MCF 10A (cell line): ENCODE measurements at regions not wholly inside any gene's neighbourhood (a gene's known extent, or its start where the extent isn't known, plus 50 kb on each side); places are given as distances from the start of the nearest gene placed in this dataset.
A peak's percentile ranks its signal among the peaks of the same experiment; 100 is the strongest.

ENCODE experiments used
- BruUV-seq: library from RNA; stranded (reverse); fragments of 400-500 nt; replicated peaks from 2 replicates; lab custom pipeline; 2021; lab: Mats Ljungman, UMichigan
- CTCF ChIA-PET: fragments of 300-600 bp; sonication (Branson Sonifier 250); formaldehyde crosslinking; extraction: SDS; loops from one replicate; lab custom pipeline; 2021; ENCODE audit warnings: antibody characterized with exemption, inconsistent platforms; lab: Yijun Ruan, JAX
- POLR2A ChIA-PET: fragments of 300-600, 350-650 bp; sonication (Branson Sonifier 250); formaldehyde crosslinking; extraction: SDS; loops from one replicate; lab custom pipeline; 2020; ENCODE audit warnings: antibody characterized with exemption, inconsistent platforms; lab: Yijun Ruan, JAX
- DNase-seq: peaks from one replicate; pipeline ENCODE4 v3.0.0-alpha.2; 2018; ENCODE audit not compliant: unreplicated experiment
- H3K27ac Mint-ChIP-seq: one replicate; pipeline ENCODE4 v1.8.0; 2022; ENCODE audit warnings: mild to moderate bottlenecking, low read depth, mixed read lengths; ENCODE audit not compliant: unreplicated experiment
- H3K27me3 Mint-ChIP-seq: one replicate; pipeline ENCODE4 v1.8.0; 2022; ENCODE audit warnings: mixed read lengths; ENCODE audit not compliant: insufficient read depth, unreplicated experiment
- H3K36me3 Mint-ChIP-seq: one replicate; pipeline ENCODE4 v1.8.0; 2022; ENCODE audit warnings: mild to moderate bottlenecking, moderate library complexity, mixed read lengths; ENCODE audit not compliant: insufficient read depth, unreplicated experiment
- H3K4me1 Mint-ChIP-seq: one replicate; pipeline ENCODE4 v1.8.0; 2022; ENCODE audit warnings: mixed read lengths; ENCODE audit not compliant: insufficient read depth, unreplicated experiment
- H3K4me3 Mint-ChIP-seq: one replicate; pipeline ENCODE4 v1.8.0; 2022; ENCODE audit warnings: mild to moderate bottlenecking, moderate library complexity, mixed read lengths; ENCODE audit not compliant: unreplicated experiment
- H3K9me3 Mint-ChIP-seq: one replicate; pipeline ENCODE4 v1.8.0; 2022; ENCODE audit warnings: mixed read lengths; ENCODE audit not compliant: unreplicated experiment
- CTCF ChIP-seq: fragments of 200-600 bp; IDR thresholded peaks from one replicate; pipeline ENCODE4 v1.8.0; 2022; ENCODE audit warnings: antibody characterized with exemption, mild to moderate bottlenecking; ENCODE audit not compliant: unreplicated experiment
- intact Hi-C: fragments of 100-400 bp; cut with micrococcal nuclease; formaldehyde crosslinking; loops from 2 replicates; pipeline ENCODE4 v1.14.1; 2022

- Mint-ChIP-seq H3K9me3 (peaks cover 8% of the 10 kb centered on the region), H3K4me3 (no peak overlapping the region), H3K36me3 (no peaks in the 10 kb centered on the region), H3K27ac (no peak overlapping the region), H3K4me1 (peaks cover 6% of the 10 kb centered on the region), H3K27me3 (no peaks in the 10 kb centered on the region)
- POLR2A ChIA-PET, result no interaction called here
- intact Hi-C loops, result no loop called here
- CTCF ChIA-PET, result interaction anchor here (0.5 kb wide), 1 partner anchor 70 kb away, joined by 3 read pairs; no protein-coding TSS in a partner anchor
- no TSS peak for BruUV-seq
- DNase-seq, result no peak
- TF ChIP-seq CTCF, result no peak
These were observed 842.5 kb downstream of the GRID1 start for GRCh38 chr10:85524001-85524666.

GRCh38 chr10:85527616-85528317, 838.8 kb downstream of the GRID1 start:
- Mint-ChIP-seq H3K4me3 (no peak overlapping the region), H3K4me1 (peaks cover 13% of the 10 kb centered on the region), H3K9me3 (peaks cover 8% of the 10 kb centered on the region), H3K27me3 (no peaks in the 10 kb centered on the region), H3K27ac (peak overlapping the region; percentile 49), H3K36me3 (no peaks in the 10 kb centered on the region)
- CTCF ChIA-PET, result interaction anchor here (0.6 kb wide), 1 partner anchor 777 kb away, joined by 3 read pairs; no protein-coding TSS in a partner anchor
- DNase-seq, result peak; percentile 71
- POLR2A ChIA-PET, result interaction anchor here (0.7 kb wide), 1 partner anchor 16 kb away, joined by 4 read pairs; no protein-coding TSS in a partner anchor
- no TSS peak for BruUV-seq
- no peak for TF ChIP-seq CTCF
- intact Hi-C loops, result no loop called here

GRCh38 chr10:85528318-85528652, 838.3 kb downstream of the GRID1 start:
- ChIA-PET CTCF (interaction anchor here (0.6 to 0.7 kb wide), 2 partner anchors 314 to 776 kb away, joined by 3 read pairs; no protein-coding TSS in a partner anchor), POLR2A (interaction anchor here (0.7 kb wide), 1 partner anchor 15 kb away, joined by 4 read pairs; no protein-coding TSS in a partner anchor)
- BruUV-seq, result no TSS peak
- peak overlapping the region; percentile 49 for H3K27ac Mint-ChIP-seq
- intact Hi-C loops, result no loop called here
- peaks cover 19% of the 10 kb centered on the region for H3K4me1 Mint-ChIP-seq
- peak; percentile 26 for DNase-seq
- no peak for TF ChIP-seq CTCF
- no peaks in the 10 kb centered on the region for H3K36me3 Mint-ChIP-seq
- H3K4me3 Mint-ChIP-seq, result no peak overlapping the region
- H3K27me3 Mint-ChIP-seq, result no peaks in the 10 kb centered on the region
- H3K9me3 Mint-ChIP-seq, result peaks cover 8% of the 10 kb centered on the region

GRCh38 chr10:85531706-85532105, 834.9 kb downstream of the GRID1 start:
- no peaks in the 10 kb centered on the region for H3K27me3 Mint-ChIP-seq
- peaks cover 20% of the 10 kb centered on the region for H3K4me1 Mint-ChIP-seq
- ChIA-PET CTCF (interaction anchor here (0.6 to 1.2 kb wide), 2 partner anchors 11 to 31 kb away, joined by 3 to 6 read pairs; no protein-coding TSS in a partner anchor), POLR2A (no interaction called here)
- H3K36me3 Mint-ChIP-seq, result no peaks in the 10 kb centered on the region
- no peak for DNase-seq
- no peak for TF ChIP-seq CTCF
- no peak overlapping the region for H3K27ac Mint-ChIP-seq
- intact Hi-C loops, result no loop called here
- peaks cover 8% of the 10 kb centered on the region for H3K9me3 Mint-ChIP-seq
- H3K4me3 Mint-ChIP-seq, result no peak overlapping the region
- BruUV-seq, result no TSS peak
